Astrocyte of the cerebellum (primary cell): ENCODE measurements at regions not wholly inside any gene's neighbourhood (a gene's known extent, or its start where the extent isn't known, plus 50 kb on each side); places are given as distances from the start of the nearest gene placed in this dataset.
"Not testable (repeated sequence)": the region's sequence is repeated elsewhere in the genome, so short reads cannot be mapped to it uniquely, and the experiment has no call there.

ENCODE experiments used
- DNase-seq: peaks from one replicate; pipeline ENCODE4 v3.0.0-alpha.2; 2011; ENCODE audit warnings: low read depth
- H3K4me3 ChIP-seq: 2 replicates; pipeline ENCODE4 v1.5.1; 2011; ENCODE audit warnings: mild to moderate bottlenecking, low read depth, low read length, moderate library complexity
- CTCF ChIP-seq: IDR thresholded peaks from 2 replicates; pipeline ENCODE4 v1.5.1; 2012; ENCODE audit warnings: low read length, low read depth, moderate library complexity, mild to moderate bottlenecking; ENCODE audit errors: missing control alignments
- in situ Hi-C: cut with HindIII; loops from 2 replicates; pipeline ENCODE4 v1.10.0; 2017; ENCODE audit warnings: low sequenced_read_pairs

GRCh38 chr6:144417681-144418080 is 132.5 kb downstream of the UTRN start:
- no peak for TF ChIP-seq CTCF
- in situ Hi-C loops: no loop called here
- no peak overlapping the region for H3K4me3 ChIP-seq
- no peak for DNase-seq

- no peak overlapping the region for H3K4me3 ChIP-seq
- DNase-seq: no peak
- in situ Hi-C loops: no loop called here
- no peak for TF ChIP-seq CTCF
Observed at GRCh38 chr6:144418959-144419545, 133.9 kb downstream of the UTRN start.

GRCh38 chr6:144423167-144423566 is 138.0 kb downstream of the UTRN start:
- DNase-seq: no peak
- in situ Hi-C loops: loop anchor here (5.0 kb wide), 1 partner anchor 41 kb away; no protein-coding TSS in a partner anchor
- no peak overlapping the region for H3K4me3 ChIP-seq
- no peak for TF ChIP-seq CTCF

- H3K4me3 ChIP-seq: no peak overlapping the region
- TF ChIP-seq CTCF: no peak
- DNase-seq: no peak
- in situ Hi-C loops: no loop called here
Observed at GRCh38 chr6:144429753-144430152, 144.6 kb downstream of the UTRN start.

- in situ Hi-C loops, H3K4me3 ChIP-seq: not testable (repeated sequence)
Observed at GRCh38 chr6:144433446-144433845, 148.3 kb downstream of the UTRN start.

GRCh38 chr6:144434308-144434990 is 149.3 kb downstream of the UTRN start:
- peak; percentile 23 for DNase-seq
- in situ Hi-C loops: no loop called here
- H3K4me3 ChIP-seq: no peak overlapping the region

More at GRCh38 chr6:144433446-144433845, 148.3 kb downstream of the UTRN start:
- not testable (repeated sequence) for DNase-seq

More at GRCh38 chr6:144434308-144434990, 149.3 kb downstream of the UTRN start:
- no peak for TF ChIP-seq CTCF
